HG02798 (cell line): ENCODE measurements at regions not wholly inside any gene's neighbourhood (a gene's known extent, or its start where the extent isn't known, plus 50 kb on each side); places are given as distances from the start of the nearest gene placed in this dataset.
"Not testable (repeated sequence)": the region's sequence is repeated elsewhere in the genome, so short reads cannot be mapped to it uniquely, and the experiment has no call there.

Experiments used
- ATAC-seq: cut with Tn5 transposase; IDR thresholded peaks from one replicate; pipeline ENCODE4 v1.9.1; 2021; ENCODE audit warnings: mild to moderate bottlenecking; ENCODE audit not compliant: unreplicated experiment, poor library complexity

DNA sequence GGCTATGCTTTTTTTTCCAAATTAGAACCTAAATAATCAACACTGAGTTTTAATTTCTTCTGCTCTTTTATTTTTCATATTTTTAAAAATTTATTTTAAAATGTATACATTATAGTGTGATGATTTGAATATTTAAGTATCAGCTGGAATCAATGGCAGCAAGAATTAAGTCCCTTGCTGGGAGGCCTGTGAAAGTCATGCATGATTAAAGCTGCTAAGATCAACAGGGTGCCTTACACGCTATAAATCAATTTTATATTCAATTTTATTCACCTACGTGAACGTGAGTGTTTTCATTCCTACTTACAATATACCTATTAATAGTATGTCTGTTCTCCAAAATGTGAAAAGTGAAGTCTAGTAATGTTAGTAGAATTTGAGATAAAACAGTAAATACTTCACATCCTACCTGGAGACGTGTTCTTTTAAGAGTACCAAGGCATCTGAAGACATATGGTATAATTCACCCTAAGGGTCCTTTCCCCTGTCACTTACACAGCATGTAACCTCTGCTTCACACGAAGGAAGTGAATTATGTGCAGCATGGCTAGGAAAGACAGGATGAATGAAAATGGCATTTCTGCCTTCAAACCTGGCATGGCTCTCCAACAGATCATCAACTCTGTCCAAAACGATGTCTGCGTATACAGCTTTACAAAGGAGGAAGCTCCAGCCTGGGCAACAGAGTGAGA is 640.4 kb upstream of the ROBO1 start:
- ATAC-seq = no peak

GRCh38 chr3:80405618-80406017 is 637.8 kb upstream of the ROBO1 start:
- ATAC-seq = no peak

DNA sequence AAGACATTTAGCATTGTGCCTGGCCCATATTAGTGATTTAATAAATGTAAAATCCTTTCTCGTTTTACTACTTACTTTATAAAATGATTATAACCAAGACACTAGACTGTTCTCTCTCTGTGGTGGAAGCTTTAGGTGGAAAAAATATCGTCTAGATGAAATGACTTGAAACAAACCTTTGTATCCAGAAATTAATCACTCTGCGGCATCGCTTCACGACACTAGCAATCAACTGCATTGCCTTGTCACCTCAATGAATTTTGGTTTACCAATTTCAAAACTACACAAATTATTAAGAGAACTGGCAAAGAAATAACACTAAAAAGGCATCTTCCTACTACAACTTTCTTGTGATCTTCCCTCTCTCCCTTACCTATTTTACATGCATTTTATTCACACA is 627.2 kb upstream of the ROBO1 start:
- ATAC-seq = no peak

GRCh38 chr3:80391573-80391972 is 623.8 kb upstream of the ROBO1 start:
- ATAC-seq = no peak

GRCh38 chr3:80384811-80385210 is 617.0 kb upstream of the ROBO1 start:
- ATAC-seq = no peak

DNA sequence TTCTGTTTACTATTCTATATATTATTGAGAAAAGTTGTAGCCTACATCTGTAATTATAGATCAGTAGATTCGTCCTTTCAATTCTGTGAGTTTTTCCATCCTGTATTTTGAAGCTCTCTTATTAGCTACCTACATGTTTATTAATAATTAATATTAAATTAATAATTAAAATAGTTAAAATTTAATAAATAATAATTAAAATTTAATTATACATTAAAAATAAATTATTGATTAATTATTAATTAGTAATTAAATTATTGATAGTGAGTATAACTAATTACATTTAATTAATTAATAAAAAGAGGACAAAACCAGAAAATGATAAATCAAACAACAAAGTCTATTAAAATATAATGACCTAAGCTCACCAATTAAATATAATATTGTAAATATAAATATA is 606.6 kb upstream of the ROBO1 start:
- no peak for ATAC-seq

GRCh38 chr3:80368616-80369015 is 600.8 kb upstream of the ROBO1 start:
- ATAC-seq = no peak

DNA sequence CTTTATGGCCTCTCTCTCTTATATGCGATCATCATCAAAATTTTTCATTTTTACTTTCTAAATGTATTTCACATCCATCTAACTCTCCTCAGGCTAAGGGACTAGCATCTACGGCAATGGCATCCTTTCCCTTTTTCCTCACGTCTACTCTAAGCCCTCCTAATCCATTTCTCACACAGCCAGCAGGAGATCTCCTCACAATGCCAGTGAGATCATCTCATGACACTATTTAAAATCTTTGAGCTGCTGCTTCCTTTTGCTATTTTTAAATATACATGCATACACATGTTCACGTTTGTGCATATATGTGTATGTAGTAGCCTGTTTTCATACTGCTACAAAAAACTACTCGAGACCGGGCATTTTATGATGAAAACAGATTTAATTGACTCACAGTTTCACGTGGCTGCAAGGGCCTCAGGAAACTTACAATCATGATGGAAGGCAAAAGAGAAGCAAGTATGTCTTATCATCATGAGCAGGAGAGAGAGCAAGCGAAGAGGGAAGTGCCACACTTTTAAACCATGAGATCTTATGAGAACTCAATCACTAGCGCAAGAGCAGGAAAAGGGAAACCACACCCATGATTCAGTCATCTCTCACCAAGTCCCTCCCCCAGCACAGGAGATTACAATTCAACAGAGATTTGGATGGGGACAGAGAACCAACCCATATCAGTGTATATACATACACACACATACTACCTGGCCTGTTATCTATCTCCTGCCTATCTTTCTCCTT is 599.2 kb upstream of the ROBO1 start:
- no peak for ATAC-seq

GRCh38 chr3:80357761-80358160 is 590.0 kb upstream of the ROBO1 start:
- no peak for ATAC-seq

DNA sequence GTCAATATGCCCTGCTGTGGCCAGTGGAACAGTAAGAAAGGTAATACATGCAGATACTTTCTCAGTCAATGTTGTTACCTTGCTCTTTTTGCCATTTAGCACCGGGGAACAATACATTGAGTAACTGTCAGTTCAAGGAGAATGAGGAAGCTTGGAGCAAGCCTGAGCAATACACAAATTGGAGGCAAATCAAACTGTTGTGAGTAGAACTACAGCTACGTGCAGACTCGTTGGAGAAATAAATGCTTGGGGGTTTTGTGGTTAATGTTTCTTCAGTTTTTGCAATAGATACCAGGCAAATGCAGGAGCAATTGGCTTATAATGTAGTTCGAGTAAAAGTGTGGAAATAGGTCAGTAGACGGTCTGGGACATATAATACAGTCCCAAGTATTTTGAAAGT is 587.3 kb upstream of the ROBO1 start:
- ATAC-seq = no peak

- no peak for ATAC-seq
Observed at GRCh38 chr3:80351201-80351600, 583.4 kb upstream of the ROBO1 start.

DNA sequence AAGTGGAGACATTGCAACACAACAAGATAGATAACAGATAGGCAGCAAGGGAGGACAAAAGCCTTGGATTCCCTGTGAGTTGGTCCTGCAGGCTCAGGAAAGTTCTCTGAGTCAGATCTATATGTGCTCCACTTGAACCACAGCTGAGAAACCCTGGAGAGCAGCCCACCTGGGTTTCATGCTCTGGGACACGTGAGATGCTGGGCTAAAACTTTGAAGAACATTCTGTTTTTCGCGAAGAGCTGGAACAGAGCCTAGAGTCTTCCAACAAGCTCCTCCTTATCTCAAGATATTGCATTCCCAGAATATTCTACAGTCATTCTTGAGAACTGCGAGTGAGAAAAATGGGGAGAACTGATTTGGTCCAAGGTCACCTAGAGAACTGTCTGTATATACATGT is 583.0 kb upstream of the ROBO1 start:
- ATAC-seq = no peak

DNA sequence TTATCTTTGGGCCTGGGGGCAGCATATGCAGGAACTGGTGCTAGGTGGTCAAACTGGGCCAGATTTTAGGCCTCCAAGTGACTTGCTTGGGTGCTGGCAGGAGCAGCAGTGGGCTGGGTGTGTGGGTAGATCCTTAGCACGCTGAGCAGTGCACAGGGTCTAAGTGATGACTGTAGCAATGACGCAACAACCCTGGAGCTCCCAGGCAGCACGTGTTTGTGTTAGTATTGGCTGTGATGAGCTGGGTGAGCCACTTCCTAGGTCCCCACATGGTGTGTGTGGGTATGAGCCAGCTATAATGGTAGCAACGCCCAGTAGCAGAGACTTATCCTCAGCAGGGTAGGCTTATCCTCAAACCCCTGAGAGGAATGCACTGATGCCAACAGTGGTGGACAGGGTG is 570.6 kb upstream of the ROBO1 start:
- ATAC-seq = no peak

DNA sequence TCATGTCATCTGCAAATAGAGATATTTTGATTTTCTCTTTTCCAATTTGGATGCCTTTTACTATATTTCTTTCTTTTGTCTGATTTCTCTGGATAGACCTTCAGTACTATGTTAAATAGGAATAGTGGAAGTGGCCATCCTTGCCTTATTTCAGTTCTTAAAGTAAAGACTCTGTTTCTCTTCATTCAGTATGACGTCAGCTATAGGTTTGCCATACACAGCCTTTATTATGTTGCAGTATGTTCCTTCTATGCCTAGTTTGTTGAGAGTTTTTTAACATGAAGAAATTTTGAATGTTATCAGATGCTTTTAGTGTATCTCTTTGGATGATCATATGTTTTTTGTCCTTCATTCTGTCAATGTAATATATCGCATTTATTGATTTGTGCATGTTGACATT is 566.7 kb upstream of the ROBO1 start:
- ATAC-seq = no peak

DNA sequence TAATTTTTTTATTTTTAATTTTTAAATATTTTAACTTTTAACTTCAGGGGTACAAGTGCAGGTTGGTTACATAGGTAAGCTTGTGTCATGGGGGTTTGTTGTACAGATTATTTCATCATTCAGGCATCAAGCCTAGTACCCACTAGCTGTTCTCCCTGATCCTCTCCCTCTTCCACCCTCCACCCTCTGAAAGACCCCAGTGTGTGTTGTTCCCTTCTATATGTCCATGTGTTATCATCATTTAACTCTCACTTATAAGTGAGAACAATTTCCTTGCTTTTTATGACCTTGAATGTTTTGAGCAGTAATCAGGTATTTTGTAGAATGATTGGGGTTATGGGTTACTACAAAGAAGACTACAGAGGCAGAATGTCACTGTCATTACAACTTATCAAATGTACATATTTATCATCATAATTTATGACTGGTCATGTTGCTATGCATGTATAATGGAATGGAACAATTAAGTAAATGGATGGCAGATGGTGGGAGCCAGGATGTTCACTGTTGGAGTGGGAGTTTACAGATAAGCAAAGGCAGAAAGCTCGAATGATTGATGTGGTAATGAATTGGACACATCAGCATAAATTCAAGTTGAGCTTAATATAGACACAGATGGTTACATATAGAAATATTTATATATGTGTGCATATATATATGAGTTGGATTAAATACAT is 563.8 kb upstream of the ROBO1 start:
- no peak for ATAC-seq

DNA sequence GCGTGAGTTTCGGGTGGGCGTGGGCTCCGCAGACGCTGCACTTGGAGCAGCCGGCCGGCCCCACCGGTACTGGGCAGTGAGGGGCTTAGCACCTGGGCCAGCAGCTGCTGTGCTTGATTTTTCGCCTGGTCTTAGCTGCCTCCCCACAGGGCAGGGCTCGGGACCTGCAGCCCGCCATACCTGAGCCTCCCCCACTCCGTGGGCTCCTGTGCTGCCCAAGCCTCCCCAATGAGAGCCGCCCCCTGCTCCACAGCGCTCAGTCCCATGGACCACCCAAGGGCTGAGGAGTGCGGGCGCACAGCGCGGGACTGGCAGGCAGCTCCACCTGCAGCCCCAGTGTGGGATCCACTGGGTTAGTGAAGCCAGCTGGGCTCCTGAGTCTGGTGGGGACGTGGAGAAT is 546.7 kb upstream of the ROBO1 start:
- ATAC-seq = not testable (repeated sequence)

- ATAC-seq = no peak
Observed at GRCh38 chr3:80308637-80309036, 540.8 kb upstream of the ROBO1 start.

- ATAC-seq = no peak
Observed at GRCh38 chr3:80307844-80308243, 540.0 kb upstream of the ROBO1 start.

DNA sequence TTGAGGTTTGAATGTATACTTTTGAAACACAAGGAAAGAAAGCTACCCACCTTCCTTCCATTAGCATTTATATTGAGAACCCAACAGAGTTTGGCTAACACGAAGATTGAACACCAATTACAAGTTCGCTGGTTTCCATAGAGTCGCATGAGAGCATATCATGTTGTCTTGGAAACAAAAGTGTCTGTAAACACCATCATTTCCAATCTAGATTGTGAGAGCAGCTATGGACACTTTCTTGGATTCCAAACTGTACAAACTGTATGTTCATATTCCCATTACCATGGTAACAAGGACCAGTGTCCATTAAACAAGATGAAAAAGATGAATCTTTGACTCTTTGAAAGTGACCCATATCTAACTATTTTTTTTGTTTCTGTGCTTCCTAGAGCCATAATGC is 529.9 kb upstream of the ROBO1 start:
- no peak for ATAC-seq

DNA sequence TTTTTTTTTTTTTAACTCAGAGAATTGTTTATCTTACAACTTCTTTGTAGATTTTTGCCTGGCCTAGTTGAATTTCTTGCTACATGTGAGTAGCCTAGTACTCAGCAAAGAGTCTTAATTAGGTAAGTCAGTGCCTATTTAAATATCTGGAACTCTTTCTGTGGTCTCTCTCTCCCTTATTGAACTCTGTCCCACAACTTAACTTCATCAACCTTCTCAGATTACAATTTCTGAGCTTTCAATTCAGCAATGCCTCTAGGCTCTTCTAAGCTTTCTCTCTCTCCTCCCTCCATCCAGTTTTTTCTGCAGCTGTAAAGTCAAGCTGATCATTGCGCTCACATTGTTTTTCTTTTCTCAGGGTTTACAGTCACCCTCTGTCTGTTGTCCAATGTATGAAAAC is 517.6 kb upstream of the ROBO1 start:
- no peak for ATAC-seq

DNA sequence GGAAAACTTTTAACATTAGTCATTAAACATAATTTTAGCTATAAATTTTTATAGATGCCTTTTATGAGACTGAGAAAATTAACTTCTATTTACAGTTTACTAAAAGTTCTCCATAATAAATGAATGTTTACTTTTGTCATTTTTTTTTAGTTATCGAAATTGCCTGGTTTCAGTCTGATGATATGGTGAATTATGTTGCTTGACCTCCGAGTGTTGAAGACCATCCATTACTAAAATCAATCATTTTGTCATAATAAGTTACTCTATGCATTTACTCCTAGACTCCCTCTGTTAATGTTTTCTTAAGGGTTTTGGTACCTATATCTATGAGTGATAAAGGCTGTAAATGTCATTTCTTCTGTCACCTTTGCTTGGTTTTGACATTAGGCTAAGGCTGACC is 516.0 kb upstream of the ROBO1 start:
- no peak for ATAC-seq

DNA sequence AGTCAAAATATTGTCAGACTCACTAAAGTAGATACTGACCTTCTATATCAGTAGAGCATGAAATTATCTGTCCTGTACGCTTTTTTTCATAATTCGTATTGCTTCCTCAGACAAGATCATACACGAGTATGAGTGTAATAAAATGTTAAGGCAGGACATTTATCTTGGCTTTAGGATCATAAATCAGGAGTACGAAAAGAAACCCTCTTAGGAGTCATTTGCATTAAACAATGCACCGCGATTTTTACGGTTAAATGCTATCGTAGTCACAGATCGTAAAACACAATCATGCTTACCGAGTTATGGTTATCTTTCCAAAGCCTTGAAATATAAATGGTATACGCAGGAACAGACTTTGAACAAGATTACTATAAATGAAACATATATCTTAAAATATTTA is 510.3 kb upstream of the ROBO1 start:
- no peak for ATAC-seq
